IPS DF 4.7 (cell line): ENCODE measurements at regions not wholly inside any gene's neighbourhood (a gene's known extent, or its start where the extent isn't known, plus 50 kb on each side); places are given as distances from the start of the nearest gene placed in this dataset.
A peak's percentile ranks its signal among the peaks of the same experiment; 100 is the strongest.
"Not testable (repeated sequence)": the region's sequence is repeated elsewhere in the genome, so short reads cannot be mapped to it uniquely, and the experiment has no call there.

Experiments
- DNase-seq: peaks from one replicate; pipeline ENCODE4 v3.0.0-alpha.2; 2013; ENCODE audit warnings: low spot score; ENCODE audit errors: extremely low read depth

GRCh38 chr20:48531505-48531904 lies 296.3 kb downstream of the PREX1 start:
- DNase-seq, result no peak

- no peak for DNase-seq
Measured at GRCh38 chr20:48530957-48531356, 296.8 kb downstream of the PREX1 start.

GRCh38 chr20:48528346-48528745 lies 299.5 kb downstream of the PREX1 start:
- no peak for DNase-seq

- DNase-seq, result no peak
Measured at GRCh38 chr20:48527771-48528170, 300.0 kb downstream of the PREX1 start.

- DNase-seq, result no peak
Measured at GRCh38 chr20:48526936-48527335, 300.9 kb downstream of the PREX1 start.

- no peak for DNase-seq
Measured at GRCh38 chr20:48525400-48525799, 302.4 kb downstream of the PREX1 start.

- DNase-seq, result no peak
Measured at GRCh38 chr20:48524582-48524981, 303.2 kb downstream of the PREX1 start.

GRCh38 chr20:48523191-48523995 lies 304.4 kb downstream of the PREX1 start:
- peak; percentile 66 for DNase-seq

- no peak for DNase-seq
Measured at GRCh38 chr20:48521121-48521520, 306.7 kb downstream of the PREX1 start.

- not testable (repeated sequence) for DNase-seq
Measured at GRCh38 chr20:48516196-48516595, 311.6 kb downstream of the PREX1 start.

- not testable (repeated sequence) for DNase-seq
Measured at GRCh38 chr20:48514577-48514976, 313.2 kb downstream of the PREX1 start.

GRCh38 chr20:48512539-48512938 lies 315.3 kb downstream of the PREX1 start:
- not testable (repeated sequence) for DNase-seq

- not testable (repeated sequence) for DNase-seq
Measured at GRCh38 chr20:48505066-48505465, 322.7 kb downstream of the PREX1 start.

GRCh38 chr20:48503166-48503815 lies 324.5 kb downstream of the PREX1 start:
- no peak for DNase-seq

- no peak for DNase-seq
Measured at GRCh38 chr20:48502758-48503157, 325.0 kb downstream of the PREX1 start.

GRCh38 chr20:48502016-48502415 lies 325.8 kb downstream of the PREX1 start:
- no peak for DNase-seq

GRCh38 chr20:48500900-48501299 lies 326.9 kb downstream of the PREX1 start:
- DNase-seq, result not testable (repeated sequence)

- DNase-seq, result not testable (repeated sequence)
Measured at GRCh38 chr20:48498939-48499338, 328.9 kb downstream of the PREX1 start.

- DNase-seq, result not testable (repeated sequence)
Measured at GRCh38 chr20:48498125-48498524, 329.7 kb downstream of the PREX1 start.

- DNase-seq, result no peak
Measured at GRCh38 chr20:48493966-48494365, 333.8 kb downstream of the PREX1 start.

- not testable (repeated sequence) for DNase-seq
Measured at GRCh38 chr20:48493331-48493730, 334.5 kb downstream of the PREX1 start.

GRCh38 chr20:48492715-48493070 lies 335.1 kb downstream of the PREX1 start:
- DNase-seq, result no peak
